MM.1S (cell line): ENCODE measurements at regions not wholly inside any gene's neighbourhood (a gene's known extent, or its start where the extent isn't known, plus 50 kb on each side); places are given as distances from the start of the nearest gene placed in this dataset.

ENCODE experiments used
- EZH2 ChIP-seq: fragments of 300-600 bp; sonication (generic); optimal IDR thresholded peaks from 2 replicates; pipeline ENCODE3; 2017; ENCODE audit warnings: low read depth, mild to moderate bottlenecking, antibody characterized with exemption, low read length, mixed read lengths
- TF ChIP-seq, protein P1 (sequence below): fragments of 300-600 bp; sonication (generic); IDR thresholded peaks from 2 replicates; pipeline ENCODE4 v1.5.1; 2016; ENCODE audit warnings: antibody characterized with exemption, low read length, mixed read lengths

DNA sequence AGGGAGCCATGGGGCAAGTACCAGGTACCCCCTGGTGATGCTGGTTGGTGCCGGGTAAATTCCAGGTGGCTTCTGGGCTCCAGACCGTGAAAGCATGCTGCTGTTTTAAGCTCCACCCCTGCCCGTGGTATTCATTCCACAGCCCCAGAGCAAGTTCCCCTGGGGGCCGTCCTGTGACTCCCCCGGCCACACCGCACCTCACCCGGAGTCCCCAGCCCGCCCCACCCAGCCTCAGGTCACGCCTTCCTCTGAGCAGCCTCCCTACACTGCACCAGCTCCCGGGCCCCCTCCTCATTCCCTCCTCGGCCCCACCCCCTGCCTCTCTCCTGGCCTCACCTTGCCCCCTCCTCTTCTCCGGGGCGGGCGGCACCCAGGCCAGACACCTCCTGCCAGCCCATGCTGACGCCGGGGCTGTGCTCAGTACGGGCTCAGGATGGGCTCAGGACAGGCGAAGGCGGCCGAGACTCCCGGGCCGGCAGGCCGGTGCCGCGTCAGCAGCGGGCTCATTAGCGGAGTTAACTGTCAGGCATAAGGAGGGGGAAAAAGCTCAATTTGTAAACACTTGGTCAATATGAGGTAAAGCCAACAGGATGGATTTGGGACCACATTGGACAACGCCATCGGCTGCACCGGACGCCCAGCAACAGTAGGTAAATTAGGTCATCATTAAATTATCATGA is 127.4 kb downstream of the FAM53A start:
- TF ChIP-seq, protein P1, sequence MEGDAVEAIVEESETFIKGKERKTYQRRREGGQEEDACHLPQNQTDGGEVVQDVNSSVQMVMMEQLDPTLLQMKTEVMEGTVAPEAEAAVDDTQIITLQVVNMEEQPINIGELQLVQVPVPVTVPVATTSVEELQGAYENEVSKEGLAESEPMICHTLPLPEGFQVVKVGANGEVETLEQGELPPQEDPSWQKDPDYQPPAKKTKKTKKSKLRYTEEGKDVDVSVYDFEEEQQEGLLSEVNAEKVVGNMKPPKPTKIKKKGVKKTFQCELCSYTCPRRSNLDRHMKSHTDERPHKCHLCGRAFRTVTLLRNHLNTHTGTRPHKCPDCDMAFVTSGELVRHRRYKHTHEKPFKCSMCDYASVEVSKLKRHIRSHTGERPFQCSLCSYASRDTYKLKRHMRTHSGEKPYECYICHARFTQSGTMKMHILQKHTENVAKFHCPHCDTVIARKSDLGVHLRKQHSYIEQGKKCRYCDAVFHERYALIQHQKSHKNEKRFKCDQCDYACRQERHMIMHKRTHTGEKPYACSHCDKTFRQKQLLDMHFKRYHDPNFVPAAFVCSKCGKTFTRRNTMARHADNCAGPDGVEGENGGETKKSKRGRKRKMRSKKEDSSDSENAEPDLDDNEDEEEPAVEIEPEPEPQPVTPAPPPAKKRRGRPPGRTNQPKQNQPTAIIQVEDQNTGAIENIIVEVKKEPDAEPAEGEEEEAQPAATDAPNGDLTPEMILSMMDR, result no peak
- no peak for TF ChIP-seq EZH2
